ENCODE measurements at regions not wholly inside any gene's neighbourhood (a gene's known extent, or its start where the extent isn't known, plus 50 kb on each side); places are given as distances from the start of the nearest gene placed in this dataset.

GRCh38 chr4:128727658-128728057 is 81.8 kb upstream of the JADE1 start:
- Histone ChIP-seq H2AFZ (no peak overlapping the region), H3K4me3 (no peak overlapping the region), H3K27ac (no peak overlapping the region), H3K79me2 (ENCODE audit: low read depth) (no peaks in the 10 kb centered on the region), H3K27me3 (ENCODE audit: insufficient read depth, low read depth) (no peaks in the 10 kb centered on the region), H4K20me1 (ENCODE audit: insufficient read depth) (no peaks in the 10 kb centered on the region), H3K9me3 (ENCODE audit: insufficient read depth, low read depth) (no peaks in the 10 kb centered on the region), H3K4me2 (no peak overlapping the region), H3K36me3 (ENCODE audit: low read depth) (no peaks in the 10 kb centered on the region), H3K4me1 (replicated peaks; ENCODE audit: insufficient read depth) (no peaks in the 10 kb centered on the region), H3K9me2 (ENCODE audit: insufficient read depth) (no peaks in the 10 kb centered on the region), H3F3A (ENCODE audit: insufficient read depth, low read depth) (no peaks in the 10 kb centered on the region)
- no TSS peak for BruUV-seq (replicated peaks)
- POLR2A ChIA-PET (ENCODE audit: unreplicated experiment): no interaction called here
- TF ChIP-seq CTCF (conservative IDR thresholded peaks at IDR 0.05) (no peak), EZH2 (IDR thresholded peaks at IDR 0.05; ENCODE audit: low read depth) (no peak)
- intact Hi-C loops (cut with micrococcal nuclease; ENCODE audit: unreplicated experiment): no loop called here
- CTCF ChIA-PET: no interaction called here
- DNase-seq: no peak

- Histone ChIP-seq H3K36me3 (ENCODE audit: low read depth) (no peaks in the 10 kb centered on the region), H3K9me3 (ENCODE audit: insufficient read depth, low read depth) (no peaks in the 10 kb centered on the region), H4K20me1 (ENCODE audit: insufficient read depth) (no peaks in the 10 kb centered on the region), H3K4me3 (no peak overlapping the region), H3F3A (ENCODE audit: insufficient read depth, low read depth) (no peaks in the 10 kb centered on the region), H3K27me3 (ENCODE audit: insufficient read depth, low read depth) (no peaks in the 10 kb centered on the region), H3K27ac (no peak overlapping the region), H3K4me1 (replicated peaks; ENCODE audit: insufficient read depth) (no peaks in the 10 kb centered on the region), H3K4me2 (no peak overlapping the region), H3K79me2 (ENCODE audit: low read depth) (no peaks in the 10 kb centered on the region), H2AFZ (no peak overlapping the region), H3K9me2 (ENCODE audit: insufficient read depth) (no peaks in the 10 kb centered on the region)
- intact Hi-C loops (cut with micrococcal nuclease; ENCODE audit: unreplicated experiment): no loop called here
- BruUV-seq (replicated peaks): no TSS peak
- POLR2A ChIA-PET (ENCODE audit: unreplicated experiment): no interaction called here
- CTCF ChIA-PET: interaction anchor here (0.7 kb wide), 1 partner anchor 147 kb away, joined by 4 read pairs; no protein-coding TSS in a partner anchor
- DNase-seq: no peak
- TF ChIP-seq EZH2 (IDR thresholded peaks at IDR 0.05; ENCODE audit: low read depth) (no peak), CTCF (conservative IDR thresholded peaks at IDR 0.05) (no peak)
These were observed 84.0 kb upstream of the JADE1 start for GRCh38 chr4:128725405-128726055.

GRCh38 chr4:128722911-128723310 is 86.6 kb upstream of the JADE1 start:
- ChIA-PET CTCF (no interaction called here), POLR2A (ENCODE audit: unreplicated experiment) (no interaction called here)
- H3K36me3 ChIP-seq (ENCODE audit: low read depth): no peaks in the 10 kb centered on the region
- no peak overlapping the region for H3K4me2 ChIP-seq
- no peaks in the 10 kb centered on the region for H3K79me2 ChIP-seq (ENCODE audit: low read depth)
- no peaks in the 10 kb centered on the region for H3K9me2 ChIP-seq (ENCODE audit: insufficient read depth)
- TF ChIP-seq CTCF (conservative IDR thresholded peaks at IDR 0.05) (no peak), EZH2 (IDR thresholded peaks at IDR 0.05; ENCODE audit: low read depth) (no peak)
- H3F3A ChIP-seq (ENCODE audit: insufficient read depth, low read depth): no peaks in the 10 kb centered on the region
- H3K9me3 ChIP-seq (ENCODE audit: insufficient read depth, low read depth): no peaks in the 10 kb centered on the region
- no peaks in the 10 kb centered on the region for H3K27me3 ChIP-seq (ENCODE audit: insufficient read depth, low read depth)
- H3K27ac ChIP-seq: no peak overlapping the region
- no peak overlapping the region for H2AFZ ChIP-seq
- no peak overlapping the region for H3K4me3 ChIP-seq
- H4K20me1 ChIP-seq (ENCODE audit: insufficient read depth): no peaks in the 10 kb centered on the region
- H3K4me1 ChIP-seq (replicated peaks; ENCODE audit: insufficient read depth): no peaks in the 10 kb centered on the region
- no peak for DNase-seq
- intact Hi-C loops (cut with micrococcal nuclease; ENCODE audit: unreplicated experiment): no loop called here
- no TSS peak for BruUV-seq (replicated peaks)
